VCaP (cell line): ENCODE measurements at regions not wholly inside any gene's neighbourhood (a gene's known extent, or its start where the extent isn't known, plus 50 kb on each side); places are given as distances from the start of the nearest gene placed in this dataset.

Experiments used
- H3K27ac ChIP-seq: fragments of 450-650 bp; 2 replicates; pipeline ENCODE4 v1.5.1; 2017
- CTCF ChIP-seq: fragments of 450-650 bp; conservative IDR thresholded peaks from 2 replicates; pipeline ENCODE4 v1.5.1; 2017; ENCODE audit warnings: mild to moderate bottlenecking, moderate library complexity

DNA sequence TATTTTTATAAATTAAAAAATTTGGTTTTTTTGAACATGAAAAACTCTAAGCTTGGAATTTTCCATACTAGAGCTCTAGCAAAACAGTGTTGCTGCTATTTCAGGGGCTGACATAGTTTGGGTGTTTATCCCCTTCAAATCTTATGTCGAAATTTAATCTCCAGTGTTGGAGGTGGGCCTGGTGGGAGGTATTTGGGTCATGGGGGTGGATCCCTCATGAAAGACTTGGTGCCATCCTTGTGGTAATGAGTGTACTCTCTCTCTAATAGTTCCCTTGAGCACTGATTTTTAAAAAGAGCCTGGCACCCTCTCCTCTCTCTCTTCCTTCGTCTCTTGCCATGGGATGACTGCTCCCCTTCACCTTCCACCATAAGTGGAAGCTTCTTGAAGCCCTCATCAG, 244.6 kb upstream of the UBE2E3 start:
- TF ChIP-seq CTCF = no peak
- no peak overlapping the region for H3K27ac ChIP-seq

DNA sequence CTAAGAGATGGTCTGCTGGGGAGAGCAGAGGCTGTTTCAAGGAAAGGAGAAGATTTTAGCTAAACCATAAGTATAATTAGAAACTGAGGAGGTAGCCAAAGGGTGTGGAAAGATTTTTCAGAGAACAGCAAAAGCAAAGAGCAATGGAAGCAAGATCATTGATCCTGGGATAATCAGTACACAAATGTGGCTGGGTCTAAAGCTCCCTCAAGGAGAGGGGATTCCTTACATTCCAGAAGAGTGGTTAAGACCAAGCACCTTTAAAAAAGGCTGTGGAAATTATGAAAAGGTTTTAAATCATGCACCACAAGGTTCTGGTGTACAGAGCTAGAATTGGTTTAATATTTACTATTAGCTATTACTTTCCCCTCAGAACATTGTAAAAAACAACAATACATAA, 246.0 kb upstream of the UBE2E3 start:
- TF ChIP-seq CTCF = no peak

GRCh38 chr2:180733330-180733729, 247.1 kb upstream of the UBE2E3 start:
- TF ChIP-seq CTCF = no peak
- H3K27ac ChIP-seq = no peak overlapping the region

More for the DNA sequence above, 246.0 kb upstream of the UBE2E3 start:
- no peak overlapping the region for H3K27ac ChIP-seq

DNA sequence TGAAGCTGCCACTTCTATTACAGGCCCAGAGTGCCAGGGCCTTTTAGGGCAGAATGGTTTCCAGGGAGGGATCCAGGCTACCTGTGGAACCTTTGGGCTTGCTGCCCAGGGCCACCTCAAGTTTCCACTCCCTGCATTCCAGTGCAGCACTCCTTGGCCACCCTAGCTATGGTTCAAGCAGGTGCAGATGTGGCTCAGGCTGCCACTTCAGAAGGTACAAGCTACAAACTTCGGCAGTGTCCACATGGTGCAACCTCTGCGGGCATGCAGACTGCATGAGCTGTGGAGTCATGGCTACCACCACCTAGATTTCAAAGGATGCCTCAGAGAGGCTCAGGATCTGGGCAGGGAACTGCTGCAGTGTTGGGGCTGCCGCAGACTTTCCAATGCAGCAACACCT, 248.1 kb upstream of the UBE2E3 start:
- H3K27ac ChIP-seq = no peak overlapping the region
- no peak for TF ChIP-seq CTCF

GRCh38 chr2:180730976-180731375, 249.4 kb upstream of the UBE2E3 start:
- H3K27ac ChIP-seq = no peak overlapping the region
- no peak for TF ChIP-seq CTCF

DNA sequence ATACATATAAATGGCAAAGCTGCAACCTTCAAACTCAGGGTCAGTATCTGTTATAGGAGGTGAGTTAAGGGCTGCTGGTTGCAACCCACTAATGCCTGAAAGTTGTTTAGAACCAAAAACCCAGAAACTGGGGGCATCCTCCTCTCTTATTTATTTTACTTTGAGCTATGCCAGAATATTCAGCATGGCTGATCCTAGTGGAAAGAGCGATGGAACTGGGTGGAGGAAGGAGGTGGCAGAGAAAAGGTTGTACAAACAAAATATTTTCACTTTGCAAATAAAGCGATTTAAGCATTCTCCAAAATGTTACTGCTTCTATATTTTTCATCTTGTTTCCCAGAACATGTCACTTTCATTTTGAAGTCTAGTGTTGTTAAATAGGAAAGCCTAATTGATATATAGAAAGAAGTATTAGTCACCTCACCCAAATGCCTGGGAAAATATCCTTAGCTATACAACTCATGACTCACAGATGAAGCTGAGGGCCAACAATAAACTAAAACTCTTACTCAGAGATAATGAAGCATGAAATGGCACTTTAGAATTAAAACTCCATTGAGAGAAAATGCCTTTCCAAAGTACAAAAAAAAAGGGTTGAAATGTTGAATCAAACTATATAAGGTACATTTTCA, 251.4 kb upstream of the UBE2E3 start:
- TF ChIP-seq CTCF = no peak
- no peak overlapping the region for H3K27ac ChIP-seq

- TF ChIP-seq CTCF = no peak
- peak overlapping the region; percentile 78 for H3K27ac ChIP-seq
Measured at GRCh38 chr2:180723712-180724111, 256.7 kb upstream of the UBE2E3 start.
